MM.1S (cell line): ENCODE measurements at regions not wholly inside any gene's neighbourhood (a gene's known extent, or its start where the extent isn't known, plus 50 kb on each side); places are given as distances from the start of the nearest gene placed in this dataset.

Experiments used
- CTCF ChIP-seq: fragments of 300-600 bp; sonication (generic); IDR thresholded peaks from 2 replicates; pipeline ENCODE4 v1.5.1; 2016; ENCODE audit warnings: antibody characterized with exemption, low read length, mixed read lengths
- EZH2 ChIP-seq: fragments of 300-600 bp; sonication (generic); optimal IDR thresholded peaks from 2 replicates; pipeline ENCODE3; 2017; ENCODE audit warnings: low read depth, mild to moderate bottlenecking, antibody characterized with exemption, low read length, mixed read lengths
- EZH2phosphoT487 ChIP-seq: fragments of 300-600 bp; sonication (generic); IDR thresholded peaks from 2 replicates; pipeline ENCODE4 v1.6.1; 2018; ENCODE audit warnings: antibody characterized with exemption, low read length

GRCh38 chr12:33265900-33266299, 173.7 kb downstream of the SYT10 start:
- TF ChIP-seq CTCF (no peak), EZH2 (no peak), EZH2phosphoT487 (no peak)
